Activated CD4-positive, alpha-beta memory T cell treated with anti-CD3 and anti-CD28 coated beads for 36 hours (primary cell): ENCODE measurements at regions not wholly inside any gene's neighbourhood (a gene's known extent, or its start where the extent isn't known, plus 50 kb on each side); places are given as distances from the start of the nearest gene placed in this dataset.
"Not testable (repeated sequence)": the region's sequence is repeated elsewhere in the genome, so short reads cannot be mapped to it uniquely, and the experiment has no call there.

Experiments used
- CTCF ChIA-PET: fragments of 350-600 bp; sonication (Branson Sonifier 250); formaldehyde crosslinking; loops from one replicate; lab custom pipeline; 2021; ENCODE audit warnings: antibody characterized with exemption, inconsistent platforms; lab: Charles Lee
- POLR2A ChIA-PET: fragments of 350-600 bp; sonication (Branson Sonifier 250); formaldehyde crosslinking; loops from one replicate; lab custom pipeline; 2021; ENCODE audit warnings: antibody characterized with exemption; lab: Charles Lee
- DNase-seq: peaks from one replicate; pipeline ENCODE4 v3.0.0-alpha.2; 2020
- H3K27ac Mint-ChIP-seq: one replicate; pipeline ENCODE4 v1.8.0; 2021; ENCODE audit warnings: mixed read lengths
- H3K27me3 Mint-ChIP-seq: one replicate; pipeline ENCODE4 v1.8.0; 2021; ENCODE audit warnings: mixed read lengths
- H3K36me3 Mint-ChIP-seq: one replicate; pipeline ENCODE4 v1.8.0; 2021; ENCODE audit warnings: mixed read lengths
- H3K4me1 Mint-ChIP-seq: one replicate; pipeline ENCODE4 v1.8.0; 2021; ENCODE audit warnings: low read depth, mixed read lengths
- H3K4me3 Mint-ChIP-seq: one replicate; pipeline ENCODE4 v1.8.0; 2021; ENCODE audit warnings: mild to moderate bottlenecking, mixed read lengths
- H3K9me3 Mint-ChIP-seq: one replicate; pipeline ENCODE4 v1.8.0; 2021; ENCODE audit warnings: mixed read lengths
- intact Hi-C: fragments of 100-400 bp; cut with micrococcal nuclease; formaldehyde crosslinking; loops from one replicate; pipeline ENCODE4 v1.15.1; 2023

DNA sequence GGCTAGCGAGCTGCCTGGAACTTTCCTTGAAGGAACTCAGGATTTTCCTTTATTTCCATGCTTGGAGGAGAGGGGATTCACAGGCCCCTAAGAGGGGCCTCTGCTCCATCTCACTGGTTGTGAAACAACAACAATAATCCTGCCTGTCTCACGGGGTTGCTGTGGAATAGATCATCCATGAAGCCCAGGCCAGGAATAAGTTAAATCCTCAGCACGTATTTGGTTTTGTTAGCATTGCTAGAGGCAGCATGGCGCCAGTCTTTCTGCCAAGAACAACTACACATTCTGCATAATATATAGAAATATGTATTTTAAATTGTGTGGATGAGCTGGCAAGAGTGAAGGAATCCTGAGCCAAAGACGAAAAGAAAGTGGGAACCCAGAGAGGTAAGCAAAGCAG is 80.8 kb upstream of the L3MBTL4 start:
- Mint-ChIP-seq H3K27ac (no peak overlapping the region), H3K9me3 (peaks cover 6% of the 10 kb centered on the region), H3K4me1 (no peaks in the 10 kb centered on the region), H3K4me3 (no peak overlapping the region), H3K27me3 (no peaks in the 10 kb centered on the region), H3K36me3 (no peaks in the 10 kb centered on the region)
- intact Hi-C loops: no loop called here
- DNase-seq: no peak
- CTCF ChIA-PET: no interaction called here
- POLR2A ChIA-PET: no interaction called here

DNA sequence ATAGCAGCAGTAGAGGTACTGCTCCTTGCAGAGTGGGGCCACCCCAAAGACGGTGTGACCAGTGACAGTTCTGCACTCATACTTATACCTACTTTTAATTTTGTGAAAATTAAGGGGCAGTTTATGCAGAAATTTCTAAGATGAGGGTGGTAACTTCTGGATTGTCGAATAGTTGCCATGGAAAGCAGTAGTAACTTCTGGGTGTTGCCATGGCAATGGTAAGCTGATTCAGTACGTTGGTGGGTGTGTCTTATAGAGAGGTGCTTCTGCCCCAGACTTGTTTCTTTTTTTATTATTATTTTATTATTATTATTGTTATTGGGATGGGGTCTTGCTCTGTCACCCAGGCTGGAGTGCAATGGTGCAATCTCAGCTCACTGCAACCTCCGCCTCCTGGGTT is 82.8 kb upstream of the L3MBTL4 start:
- no peaks in the 10 kb centered on the region for H3K27me3 Mint-ChIP-seq
- H3K4me1 Mint-ChIP-seq: no peaks in the 10 kb centered on the region
- intact Hi-C loops: no loop called here
- H3K9me3 Mint-ChIP-seq: peaks cover 6% of the 10 kb centered on the region
- no peak overlapping the region for H3K27ac Mint-ChIP-seq
- ChIA-PET CTCF (no interaction called here), POLR2A (no interaction called here)
- no peaks in the 10 kb centered on the region for H3K36me3 Mint-ChIP-seq
- no peak for DNase-seq
- H3K4me3 Mint-ChIP-seq: no peak overlapping the region

DNA sequence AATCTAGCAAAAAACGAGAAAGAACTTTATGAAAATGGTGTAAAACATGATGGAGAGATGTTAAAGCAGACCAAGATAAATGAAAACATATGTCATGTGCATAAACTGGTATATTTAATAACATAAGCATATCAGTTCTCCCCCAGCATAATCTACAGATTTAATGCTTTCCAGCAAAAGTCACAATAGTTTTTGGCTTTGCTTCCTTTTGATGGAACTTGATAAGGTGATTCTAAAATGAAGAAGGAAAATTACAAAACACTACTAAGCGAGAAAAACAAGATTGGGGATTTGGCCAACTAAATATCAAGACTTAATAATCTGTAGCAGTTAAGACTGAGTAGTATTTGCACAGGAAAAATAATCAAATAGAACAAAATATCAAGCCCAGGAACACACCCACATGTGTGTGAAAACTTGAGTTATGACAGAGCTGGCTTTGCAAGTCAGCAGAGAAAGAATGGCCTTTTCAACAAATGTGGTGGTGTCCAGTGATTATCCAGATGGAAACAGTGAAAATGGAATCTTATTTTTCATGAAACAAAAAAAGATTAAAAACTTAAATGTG is 83.7 kb upstream of the L3MBTL4 start:
- intact Hi-C loops: no loop called here
- H3K36me3 Mint-ChIP-seq: no peaks in the 10 kb centered on the region
- no peak overlapping the region for H3K27ac Mint-ChIP-seq
- no peaks in the 10 kb centered on the region for H3K27me3 Mint-ChIP-seq
- H3K9me3 Mint-ChIP-seq: peaks cover 10% of the 10 kb centered on the region
- H3K4me1 Mint-ChIP-seq: no peaks in the 10 kb centered on the region
- CTCF ChIA-PET: no interaction called here
- DNase-seq: no peak
- H3K4me3 Mint-ChIP-seq: no peak overlapping the region
- POLR2A ChIA-PET: no interaction called here

DNA sequence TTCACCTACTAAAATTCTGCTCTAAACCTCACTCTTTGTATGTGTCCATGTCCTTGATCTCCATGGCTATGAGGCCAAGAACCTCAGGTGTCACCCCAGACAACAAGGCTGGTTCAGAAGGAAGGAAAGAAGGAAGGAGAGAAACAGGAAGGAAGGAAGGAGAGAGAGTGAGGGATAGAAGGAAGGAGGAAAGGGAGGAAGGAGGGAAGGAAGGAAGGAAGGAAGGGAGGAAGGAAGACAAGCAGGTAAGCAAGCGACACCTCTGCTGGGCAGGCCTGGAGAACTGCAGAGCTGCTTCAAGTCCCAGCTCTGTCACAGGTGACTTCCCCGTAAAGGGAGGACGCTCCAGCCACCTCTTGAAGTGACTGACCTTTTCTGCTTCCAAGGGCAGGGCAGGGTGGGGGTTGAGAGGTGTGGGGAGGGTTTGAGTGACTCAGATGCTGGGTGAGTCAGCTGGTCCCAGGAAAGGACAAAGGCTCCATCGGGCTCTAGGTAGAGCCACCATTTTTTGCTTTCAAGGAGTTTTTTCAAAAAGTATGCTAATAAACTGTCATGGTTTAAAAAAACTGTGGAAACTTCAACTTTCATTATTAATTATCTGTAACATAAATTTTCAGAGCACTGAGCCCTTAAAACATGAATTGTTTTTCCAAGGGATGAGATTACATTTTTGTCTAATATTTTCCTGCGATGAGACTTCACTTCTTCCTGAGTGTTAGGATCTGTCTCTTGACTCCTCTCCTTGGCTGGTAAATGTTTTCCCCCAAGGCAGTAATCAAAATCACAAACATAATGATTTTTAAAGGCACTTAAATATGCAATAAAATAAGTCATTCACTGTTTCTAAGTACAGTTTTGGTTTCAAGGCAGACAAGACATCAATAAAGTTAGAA is 90.1 kb upstream of the L3MBTL4 start:
- H3K9me3 Mint-ChIP-seq: peaks cover 9% of the 10 kb centered on the region
- CTCF ChIA-PET: no interaction called here
- H3K36me3 Mint-ChIP-seq: no peaks in the 10 kb centered on the region
- no peaks in the 10 kb centered on the region for H3K4me1 Mint-ChIP-seq
- no peak overlapping the region for H3K27ac Mint-ChIP-seq
- no peaks in the 10 kb centered on the region for H3K27me3 Mint-ChIP-seq
- intact Hi-C loops: no loop called here
- POLR2A ChIA-PET: no interaction called here
- H3K4me3 Mint-ChIP-seq: no peak overlapping the region
- no peak for DNase-seq

DNA sequence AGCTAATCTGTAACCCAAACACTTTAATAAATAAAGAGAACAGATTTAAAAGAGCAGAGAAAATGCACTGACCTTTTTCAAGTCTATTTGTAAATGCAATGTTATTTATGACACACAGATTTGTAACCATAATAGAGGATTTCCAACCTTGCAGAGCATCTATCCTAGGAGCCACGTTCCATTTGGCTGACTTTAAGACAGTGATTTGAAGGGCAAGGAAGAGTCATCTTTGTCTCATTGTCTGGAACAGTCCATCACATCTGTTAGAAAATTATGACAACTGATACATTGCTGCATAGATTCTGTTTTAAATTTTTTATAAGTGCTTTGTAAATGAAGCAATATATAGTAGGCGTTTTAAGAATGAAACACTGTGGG is 90.8 kb upstream of the L3MBTL4 start:
- no peaks in the 10 kb centered on the region for H3K27me3 Mint-ChIP-seq
- ChIA-PET POLR2A (no interaction called here), CTCF (no interaction called here)
- H3K9me3 Mint-ChIP-seq: peaks cover 9% of the 10 kb centered on the region
- no peaks in the 10 kb centered on the region for H3K4me1 Mint-ChIP-seq
- intact Hi-C loops: no loop called here
- no peaks in the 10 kb centered on the region for H3K36me3 Mint-ChIP-seq
- no peak overlapping the region for H3K27ac Mint-ChIP-seq
- no peak overlapping the region for H3K4me3 Mint-ChIP-seq
- no peak for DNase-seq

DNA sequence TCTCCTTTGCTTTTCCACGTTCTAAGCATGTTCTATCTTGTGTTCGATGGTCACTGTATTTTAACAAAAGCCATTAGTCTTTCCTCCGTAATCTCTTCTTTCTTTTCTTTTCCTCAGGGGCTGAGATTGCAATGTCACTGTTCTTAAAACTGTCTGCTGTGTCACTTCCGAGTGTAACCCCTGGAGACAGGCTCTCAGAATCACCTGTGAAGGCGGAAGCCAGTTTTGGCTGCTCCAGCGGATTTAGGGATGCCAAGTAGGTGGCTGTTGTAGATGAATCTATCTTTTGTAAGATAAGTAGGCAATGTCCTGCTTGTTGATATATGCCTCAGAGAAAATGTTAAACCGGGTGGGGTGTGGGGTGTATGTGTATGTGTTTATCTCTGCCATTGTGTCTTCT is 94.7 kb upstream of the L3MBTL4 start:
- ChIA-PET POLR2A (no interaction called here), CTCF (no interaction called here)
- Mint-ChIP-seq H3K4me1 (no peaks in the 10 kb centered on the region), H3K9me3 (peaks cover 5% of the 10 kb centered on the region), H3K27me3 (no peaks in the 10 kb centered on the region), H3K4me3 (no peak overlapping the region), H3K27ac (no peak overlapping the region), H3K36me3 (no peaks in the 10 kb centered on the region)
- no peak for DNase-seq
- intact Hi-C loops: no loop called here

DNA sequence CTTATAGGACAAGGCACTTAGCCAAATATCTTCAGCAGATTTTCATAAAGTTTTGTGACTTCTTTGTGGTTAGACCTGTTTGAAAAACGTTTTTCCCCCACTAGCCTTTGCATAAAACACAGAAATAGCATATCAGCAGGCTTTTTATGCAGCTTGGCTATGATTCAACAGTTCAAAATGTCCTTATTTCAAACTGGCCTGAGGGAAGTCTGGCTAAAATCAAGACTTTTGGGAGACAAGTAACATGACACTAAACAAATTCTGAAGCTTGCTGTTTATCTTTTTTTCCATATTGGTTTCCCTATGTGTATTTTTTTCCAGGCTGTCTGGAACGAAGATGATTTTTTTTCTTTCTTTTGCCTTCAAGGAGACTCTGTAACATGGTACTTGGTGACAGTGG is 95.1 kb upstream of the L3MBTL4 start:
- intact Hi-C loops: no loop called here
- H3K4me3 Mint-ChIP-seq: no peak overlapping the region
- H3K36me3 Mint-ChIP-seq: no peaks in the 10 kb centered on the region
- no peak overlapping the region for H3K27ac Mint-ChIP-seq
- ChIA-PET POLR2A (no interaction called here), CTCF (no interaction called here)
- no peak for DNase-seq
- H3K9me3 Mint-ChIP-seq: peaks cover 5% of the 10 kb centered on the region
- H3K27me3 Mint-ChIP-seq: no peaks in the 10 kb centered on the region
- H3K4me1 Mint-ChIP-seq: no peaks in the 10 kb centered on the region

DNA sequence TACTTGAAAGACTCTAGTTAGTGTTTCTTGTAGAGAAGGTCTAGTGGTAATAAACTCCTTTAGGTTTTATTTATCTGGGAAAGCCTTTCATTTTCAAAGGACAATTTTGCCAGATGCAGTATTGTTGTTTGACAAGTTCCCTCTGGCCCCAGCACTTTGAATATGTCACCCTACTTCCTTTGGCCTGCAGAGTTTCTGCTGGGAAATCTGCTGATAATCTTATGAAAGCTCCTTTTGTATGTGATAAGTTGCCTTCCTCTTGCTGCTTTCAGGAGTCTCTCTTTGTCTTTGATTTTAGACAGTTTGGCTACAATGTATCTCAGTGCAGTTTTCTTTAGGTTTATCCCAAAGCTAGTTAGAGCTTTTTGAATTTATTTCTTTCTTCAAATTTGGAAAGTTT is 106.2 kb upstream of the L3MBTL4 start:
- DNase-seq: no peak
- Mint-ChIP-seq H3K4me3 (no peak overlapping the region), H3K27me3 (no peaks in the 10 kb centered on the region), H3K4me1 (no peaks in the 10 kb centered on the region), H3K36me3 (no peaks in the 10 kb centered on the region), H3K27ac (no peak overlapping the region), H3K9me3 (peaks cover 18% of the 10 kb centered on the region)
- intact Hi-C loops: no loop called here
- ChIA-PET POLR2A (no interaction called here), CTCF (no interaction called here)

DNA sequence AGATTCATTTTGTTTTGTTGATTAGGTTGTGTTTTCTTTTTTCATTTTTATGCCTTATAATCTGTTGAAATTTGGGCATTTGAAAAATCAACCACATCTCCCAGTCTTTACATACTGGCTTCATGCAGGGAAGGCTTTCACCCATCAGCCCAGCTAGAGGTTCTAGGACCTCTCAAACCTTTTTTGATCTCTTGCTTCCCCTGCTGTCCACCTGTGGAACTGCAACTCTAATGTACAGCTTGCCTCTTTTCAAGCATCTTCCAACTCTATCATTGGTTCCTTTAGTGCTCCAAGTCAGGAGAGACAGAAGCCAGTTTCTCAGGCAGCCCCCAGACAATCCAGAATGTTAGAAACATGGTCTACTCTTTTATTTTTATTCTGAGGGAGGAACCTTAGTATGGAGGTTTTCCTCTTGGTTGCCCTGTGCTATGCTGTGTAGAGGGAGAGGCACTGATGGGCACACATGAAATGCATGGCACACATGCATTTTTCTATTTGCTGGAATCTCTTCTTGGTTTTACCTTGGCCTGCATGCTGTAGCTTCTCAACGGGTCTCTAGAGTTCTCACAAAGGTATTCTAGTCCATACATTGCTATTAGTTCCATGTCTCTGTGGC is 107.2 kb upstream of the L3MBTL4 start:
- intact Hi-C loops: no loop called here
- Mint-ChIP-seq H3K4me1 (no peaks in the 10 kb centered on the region), H3K4me3 (no peak overlapping the region), H3K36me3 (no peaks in the 10 kb centered on the region), H3K27me3 (no peaks in the 10 kb centered on the region), H3K27ac (no peak overlapping the region), H3K9me3 (peaks cover 13% of the 10 kb centered on the region)
- ChIA-PET POLR2A (no interaction called here), CTCF (no interaction called here)
- peak; percentile 10 for DNase-seq

DNA sequence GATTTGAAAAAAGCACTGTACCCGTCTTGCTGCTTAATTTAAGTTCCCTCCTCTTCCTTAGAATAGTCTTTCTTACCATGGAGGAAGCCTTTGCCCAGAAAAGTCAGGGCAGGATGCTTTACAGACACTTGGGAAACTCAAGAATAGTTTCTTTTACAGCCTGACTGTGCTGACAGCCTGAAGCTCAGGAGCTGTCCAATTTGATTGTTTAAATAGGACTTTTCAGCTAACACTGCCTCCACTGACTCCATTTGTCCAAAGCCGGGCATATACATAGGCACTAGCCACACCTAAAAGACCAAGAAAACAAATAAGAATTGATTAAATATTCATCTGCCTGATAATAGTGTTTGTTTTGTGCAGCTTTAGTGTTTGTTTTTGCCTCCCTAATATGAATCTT is 110.9 kb upstream of the L3MBTL4 start:
- DNase-seq: no peak
- Mint-ChIP-seq H3K4me1 (no peaks in the 10 kb centered on the region), H3K4me3 (no peak overlapping the region), H3K36me3 (no peaks in the 10 kb centered on the region), H3K9me3 (peaks cover 16% of the 10 kb centered on the region), H3K27me3 (no peaks in the 10 kb centered on the region), H3K27ac (no peak overlapping the region)
- ChIA-PET CTCF (no interaction called here), POLR2A (no interaction called here)
- intact Hi-C loops: no loop called here

DNA sequence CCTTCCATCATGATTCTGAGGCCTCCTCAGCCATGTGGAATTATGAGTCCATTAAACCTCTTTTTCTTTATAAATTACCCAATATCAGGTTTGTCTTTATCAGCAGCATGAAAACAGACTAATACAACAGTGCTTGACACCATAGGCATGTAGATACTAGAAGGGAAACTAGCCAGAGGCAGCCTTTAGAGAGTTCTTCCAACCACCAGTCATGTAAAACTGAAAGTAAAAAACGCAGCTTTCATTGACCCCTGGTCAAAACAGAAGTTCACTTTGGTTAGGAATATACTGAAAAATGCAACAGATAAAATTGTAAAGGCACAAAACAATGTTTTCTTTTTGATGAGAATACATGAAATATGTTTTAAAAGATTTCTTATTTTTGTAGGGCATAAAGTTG is 122.8 kb upstream of the L3MBTL4 start:
- H3K9me3 Mint-ChIP-seq: no peaks in the 10 kb centered on the region
- H3K4me3 Mint-ChIP-seq: no peak overlapping the region
- intact Hi-C loops: no loop called here
- H3K27ac Mint-ChIP-seq: no peak overlapping the region
- H3K27me3 Mint-ChIP-seq: no peaks in the 10 kb centered on the region
- H3K4me1 Mint-ChIP-seq: no peaks in the 10 kb centered on the region
- no peak for DNase-seq
- POLR2A ChIA-PET: no interaction called here
- CTCF ChIA-PET: no interaction called here
- no peaks in the 10 kb centered on the region for H3K36me3 Mint-ChIP-seq

DNA sequence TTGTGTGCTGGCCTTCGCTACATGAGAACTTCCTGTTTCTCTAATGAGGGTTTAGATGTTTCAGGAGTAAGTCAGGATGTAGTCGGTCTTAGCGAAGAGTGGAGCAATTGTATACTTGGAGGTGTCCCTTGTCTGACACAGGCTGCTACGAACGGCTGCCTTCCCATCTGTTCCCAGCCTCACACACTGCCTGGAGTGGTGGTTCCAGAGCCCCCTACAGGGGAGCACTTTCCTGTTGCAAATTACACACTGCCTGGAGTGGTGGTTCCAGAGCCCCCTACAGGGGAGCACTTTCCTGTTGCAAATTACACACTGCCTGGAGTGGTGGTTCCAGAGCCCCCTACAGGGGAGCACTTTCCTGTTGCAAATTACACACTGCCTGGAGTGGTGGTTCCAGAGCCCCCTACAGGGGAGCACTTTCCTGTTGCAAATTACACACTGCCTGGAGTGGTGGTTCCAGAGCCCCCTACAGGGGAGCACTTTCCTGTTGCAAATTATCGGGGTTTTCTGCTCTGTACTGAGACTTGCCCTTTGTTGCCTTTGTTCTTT is 126.5 kb upstream of the L3MBTL4 start:
- DNase-seq, H3K27ac Mint-ChIP-seq, POLR2A ChIA-PET, H3K36me3 Mint-ChIP-seq, H3K9me3 Mint-ChIP-seq, H3K4me1 Mint-ChIP-seq, CTCF ChIA-PET, H3K4me3 Mint-ChIP-seq, intact Hi-C loops, H3K27me3 Mint-ChIP-seq: not testable (repeated sequence)
